HG03442 (cell line): ENCODE measurements at regions not wholly inside any gene's neighbourhood (a gene's known extent, or its start where the extent isn't known, plus 50 kb on each side); places are given as distances from the start of the nearest gene placed in this dataset.
"Not testable (repeated sequence)": the region's sequence is repeated elsewhere in the genome, so short reads cannot be mapped to it uniquely, and the experiment has no call there.

Experiments
- ATAC-seq: cut with Tn5 transposase; IDR thresholded peaks from one replicate; pipeline ENCODE4 v1.9.1; 2021; ENCODE audit warnings: mild to moderate bottlenecking, moderate library complexity; ENCODE audit not compliant: unreplicated experiment

- ATAC-seq, result no peak
Measured at GRCh38 chr2:175436076-175436475, 254.6 kb upstream of the ATP5MC3 start.

GRCh38 chr2:175435012-175435411 lies 253.5 kb upstream of the ATP5MC3 start:
- no peak for ATAC-seq

- ATAC-seq, result no peak
Measured at GRCh38 chr2:175432793-175433192, 251.3 kb upstream of the ATP5MC3 start.

GRCh38 chr2:175432021-175432420 lies 250.5 kb upstream of the ATP5MC3 start:
- ATAC-seq, result no peak

GRCh38 chr2:175431101-175431946 lies 249.8 kb upstream of the ATP5MC3 start:
- ATAC-seq, result no peak

GRCh38 chr2:175430236-175430635 lies 248.7 kb upstream of the ATP5MC3 start:
- no peak for ATAC-seq

- no peak for ATAC-seq
Measured at GRCh38 chr2:175418224-175418835, 236.8 kb upstream of the ATP5MC3 start.

GRCh38 chr2:175414882-175415487 lies 233.5 kb upstream of the ATP5MC3 start:
- ATAC-seq, result no peak

- no peak for ATAC-seq
Measured at GRCh38 chr2:175414191-175414881, 232.8 kb upstream of the ATP5MC3 start.

- not testable (repeated sequence) for ATAC-seq
Measured at GRCh38 chr2:175410941-175411340, 229.4 kb upstream of the ATP5MC3 start.

- no peak for ATAC-seq
Measured at GRCh38 chr2:175404839-175405238, 223.3 kb upstream of the ATP5MC3 start.

- ATAC-seq, result no peak
Measured at GRCh38 chr2:175403599-175404221, 222.2 kb upstream of the ATP5MC3 start.

GRCh38 chr2:175402571-175402970 lies 221.1 kb upstream of the ATP5MC3 start:
- ATAC-seq, result no peak

- ATAC-seq, result no peak
Measured at GRCh38 chr2:175401956-175402469, 220.5 kb upstream of the ATP5MC3 start.

- ATAC-seq, result no peak
Measured at GRCh38 chr2:175400975-175401374, 219.5 kb upstream of the ATP5MC3 start.

GRCh38 chr2:175399326-175399725 lies 217.8 kb upstream of the ATP5MC3 start:
- no peak for ATAC-seq

- no peak for ATAC-seq
Measured at GRCh38 chr2:175398848-175399247, 217.3 kb upstream of the ATP5MC3 start.

GRCh38 chr2:175396696-175397095 lies 215.2 kb upstream of the ATP5MC3 start:
- no peak for ATAC-seq

GRCh38 chr2:175393851-175394250 lies 212.3 kb upstream of the ATP5MC3 start:
- ATAC-seq, result no peak

GRCh38 chr2:175383286-175383685 lies 201.8 kb upstream of the ATP5MC3 start:
- no peak for ATAC-seq

- ATAC-seq, result no peak
Measured at GRCh38 chr2:175373729-175374128, 192.2 kb upstream of the ATP5MC3 start.
